Fibroblast of lung (primary cell): ENCODE measurements at regions not wholly inside any gene's neighbourhood (a gene's known extent, or its start where the extent isn't known, plus 50 kb on each side); places are given as distances from the start of the nearest gene placed in this dataset.

Source experiments
- DNase-seq, 2 donors: peaks; one replicate each; pipeline versions ENCODE4 v3.0.0 to v3.0.0-alpha.2; 2010; ENCODE audit warnings: low read depth in 2 of 2
- H2AFZ ChIP-seq: 2 replicates; pipeline ENCODE4 v1.5.1; 2012; ENCODE audit warnings: low read length, control low read depth, inconsistent platforms
- H3K27ac ChIP-seq: 2 replicates; pipeline ENCODE4 v1.5.1; 2011; ENCODE audit warnings: low read length, control low read depth; ENCODE audit not compliant: insufficient read depth
- H3K27me3 ChIP-seq: 2 replicates; pipeline ENCODE4 v1.5.1; 2011; ENCODE audit warnings: mild to moderate bottlenecking, low read length; ENCODE audit not compliant: control insufficient read depth, insufficient read depth
- H3K36me3 ChIP-seq: 2 replicates; pipeline ENCODE4 v1.5.1; 2011; ENCODE audit warnings: low read length; ENCODE audit not compliant: control insufficient read depth, insufficient read depth
- H3K4me1 ChIP-seq: 2 replicates; pipeline ENCODE4 v1.5.1; 2011; ENCODE audit warnings: low read length; ENCODE audit not compliant: control insufficient read depth, insufficient read depth; ENCODE audit errors: extremely low read depth
- H3K4me2 ChIP-seq: 2 replicates; pipeline ENCODE4 v1.5.1; 2011; ENCODE audit warnings: low read length, control low read depth; ENCODE audit not compliant: insufficient read depth; ENCODE audit errors: extremely low read depth
- H3K4me3 ChIP-seq, 4 experiments: fragments of 200-600 bp in 1 of 4; sonication (generic) in 1 of 4; replicated peaks in 1 of 4; 2 replicates each; pipeline ENCODE4 v1.5.1; 2011 to 2016; ENCODE audit warnings: low read length in 4 of 4, low read depth in 3 of 4, mild to moderate bottlenecking in 3 of 4, control low read depth in 2 of 4, inconsistent platforms in 1 of 4, mixed read lengths in 1 of 4; ENCODE audit not compliant: insufficient read depth in 1 of 4; ENCODE audit errors: control extremely low read depth in 1 of 4
- H3K79me2 ChIP-seq: 2 replicates; pipeline ENCODE4 v1.5.1; 2012; ENCODE audit warnings: mild to moderate bottlenecking, low read length, inconsistent platforms; ENCODE audit not compliant: control insufficient read depth, insufficient read depth
- H3K9ac ChIP-seq: 2 replicates; pipeline ENCODE4 v1.5.1; 2011; ENCODE audit warnings: mild to moderate bottlenecking, low read length, control low read depth; ENCODE audit not compliant: insufficient read depth
- H3K9me3 ChIP-seq: 2 replicates; pipeline ENCODE4 v1.5.1; 2012; ENCODE audit warnings: low read depth, low read length; ENCODE audit not compliant: control insufficient read depth, insufficient read depth
- H4K20me1 ChIP-seq: 2 replicates; pipeline ENCODE4 v1.5.1; 2011; ENCODE audit warnings: low read length; ENCODE audit not compliant: control insufficient read depth, insufficient read depth; ENCODE audit errors: extremely low read depth
- EZH2 ChIP-seq: IDR thresholded peaks from 2 replicates; pipeline ENCODE4 v1.5.1; 2012; ENCODE audit warnings: low read length, control low read depth, mild to moderate bottlenecking; ENCODE audit errors: missing control alignments
- TF ChIP-seq, protein P1 (sequence below), 2 donors: IDR thresholded peaks in 1 of 2; conservative IDR thresholded peaks in 1 of 2; 1 replicate in 1 of 2; 2 replicates in 1 of 2; pipeline ENCODE4 v1.5.1; 2011 to 2012; ENCODE audit warnings: low read length in 2 of 2, control low read depth in 1 of 2, inconsistent platforms in 1 of 2, low read depth in 1 of 2, mild to moderate bottlenecking in 1 of 2

DNA sequence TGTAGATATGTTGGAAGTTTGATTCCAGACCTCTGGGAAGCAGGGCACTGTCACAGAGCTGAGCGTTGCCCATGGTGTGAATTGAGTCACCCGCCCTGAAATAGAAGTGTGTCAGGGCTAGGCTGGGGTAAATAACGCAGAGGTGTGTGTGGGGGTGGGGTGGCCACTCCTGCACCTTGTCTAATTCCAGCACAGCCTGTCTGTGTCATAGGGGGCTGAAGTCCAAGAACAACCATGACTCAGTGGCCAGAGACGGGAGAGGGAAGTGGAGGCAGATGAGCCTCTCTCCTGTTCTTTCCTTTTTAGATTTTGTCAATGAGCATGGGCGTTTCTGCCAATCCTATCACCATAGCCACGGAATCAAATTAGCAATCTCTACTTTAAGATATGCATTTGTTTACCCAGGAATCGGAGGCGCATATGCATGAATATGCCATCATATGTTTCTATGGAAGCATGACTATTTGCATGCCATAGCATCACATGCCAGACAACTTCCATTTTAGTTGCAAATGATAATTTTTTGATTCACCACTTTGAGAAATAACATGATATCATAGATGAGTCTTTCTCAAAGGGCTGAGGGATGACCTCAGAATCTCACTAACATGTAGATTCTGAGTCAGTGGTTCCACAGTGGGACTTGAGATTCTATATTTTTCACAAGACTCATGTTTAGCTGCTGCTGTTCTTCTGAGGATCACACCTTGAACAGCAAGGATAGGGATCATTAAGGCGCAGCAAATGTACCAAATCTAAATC is 852.9 kb downstream of the DCDC2C start:
- Histone ChIP-seq H3K4me1 (no peaks in the 10 kb centered on the region), H3K4me3 (no peak overlapping the region), H3K9ac (no peak overlapping the region), H3K4me2 (no peak overlapping the region), H3K27me3 (no peaks in the 10 kb centered on the region), H3K27ac (no peak overlapping the region), H3K9me3 (no peaks in the 10 kb centered on the region), H3K79me2 (no peaks in the 10 kb centered on the region), H4K20me1 (no peaks in the 10 kb centered on the region), H2AFZ (no peak overlapping the region), H3K36me3 (no peaks in the 10 kb centered on the region)
- no peak for DNase-seq
- TF ChIP-seq, protein P1, sequence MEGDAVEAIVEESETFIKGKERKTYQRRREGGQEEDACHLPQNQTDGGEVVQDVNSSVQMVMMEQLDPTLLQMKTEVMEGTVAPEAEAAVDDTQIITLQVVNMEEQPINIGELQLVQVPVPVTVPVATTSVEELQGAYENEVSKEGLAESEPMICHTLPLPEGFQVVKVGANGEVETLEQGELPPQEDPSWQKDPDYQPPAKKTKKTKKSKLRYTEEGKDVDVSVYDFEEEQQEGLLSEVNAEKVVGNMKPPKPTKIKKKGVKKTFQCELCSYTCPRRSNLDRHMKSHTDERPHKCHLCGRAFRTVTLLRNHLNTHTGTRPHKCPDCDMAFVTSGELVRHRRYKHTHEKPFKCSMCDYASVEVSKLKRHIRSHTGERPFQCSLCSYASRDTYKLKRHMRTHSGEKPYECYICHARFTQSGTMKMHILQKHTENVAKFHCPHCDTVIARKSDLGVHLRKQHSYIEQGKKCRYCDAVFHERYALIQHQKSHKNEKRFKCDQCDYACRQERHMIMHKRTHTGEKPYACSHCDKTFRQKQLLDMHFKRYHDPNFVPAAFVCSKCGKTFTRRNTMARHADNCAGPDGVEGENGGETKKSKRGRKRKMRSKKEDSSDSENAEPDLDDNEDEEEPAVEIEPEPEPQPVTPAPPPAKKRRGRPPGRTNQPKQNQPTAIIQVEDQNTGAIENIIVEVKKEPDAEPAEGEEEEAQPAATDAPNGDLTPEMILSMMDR (conservative IDR thresholded peaks at IDR 0.05 in 1 of 2, IDR thresholded peaks at IDR 0.05 in 1 of 2; ENCODE audit: low read depth in 1 of 2, low read length in 2 of 2) = no peak
- TF ChIP-seq EZH2 = no peak

DNA sequence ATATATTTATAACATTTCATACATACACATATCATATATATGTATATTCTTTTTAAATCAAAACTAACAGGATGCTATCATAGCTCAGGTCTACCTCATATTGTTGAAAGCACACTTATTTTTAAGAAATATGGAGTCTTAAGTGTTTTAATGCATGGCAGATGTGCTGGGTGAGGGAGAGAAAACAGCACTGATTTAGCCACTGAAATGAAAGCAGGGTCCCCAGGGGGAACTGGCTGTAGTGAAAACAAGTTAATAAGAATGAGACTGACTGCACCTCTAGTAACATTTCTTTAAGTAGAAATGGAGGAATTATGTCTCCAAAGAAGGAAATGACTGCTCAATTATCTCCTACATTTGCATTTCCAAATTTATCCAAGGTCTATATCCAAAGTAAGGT is 857.8 kb downstream of the DCDC2C start:
- Histone ChIP-seq H3K27me3 (no peaks in the 10 kb centered on the region), H3K9ac (no peak overlapping the region), H2AFZ (no peak overlapping the region), H3K79me2 (no peaks in the 10 kb centered on the region), H4K20me1 (no peaks in the 10 kb centered on the region), H3K4me2 (no peak overlapping the region), H3K27ac (no peak overlapping the region), H3K36me3 (no peaks in the 10 kb centered on the region), H3K4me1 (no peaks in the 10 kb centered on the region), H3K9me3 (no peaks in the 10 kb centered on the region), H3K4me3 (no peak overlapping the region)
- TF ChIP-seq, protein P1 (conservative IDR thresholded peaks at IDR 0.05 in 1 of 2, IDR thresholded peaks at IDR 0.05 in 1 of 2; ENCODE audit: low read depth in 1 of 2, low read length in 2 of 2) = no peak
- TF ChIP-seq EZH2 = no peak
- no peak for DNase-seq

DNA sequence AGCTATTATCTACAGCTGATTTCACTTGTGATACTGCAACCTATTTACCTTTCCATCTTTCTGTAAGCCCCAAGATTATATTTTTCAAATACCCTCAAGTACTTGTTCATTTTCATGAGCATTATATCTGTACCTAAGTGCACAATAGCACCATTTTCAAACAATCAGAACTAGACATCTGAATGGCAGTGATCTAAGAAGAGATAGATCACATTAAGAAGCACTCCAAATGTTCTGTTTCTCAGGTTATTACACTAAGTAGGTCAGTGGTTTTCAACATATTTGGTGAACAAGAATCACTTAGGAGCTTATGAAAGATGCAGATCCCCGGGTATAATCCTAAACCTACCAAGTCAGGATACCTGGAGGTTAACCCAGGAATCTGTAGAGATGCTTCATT is 872.7 kb downstream of the DCDC2C start:
- TF ChIP-seq, protein P1 (conservative IDR thresholded peaks at IDR 0.05 in 1 of 2, IDR thresholded peaks at IDR 0.05 in 1 of 2; ENCODE audit: low read depth in 1 of 2, low read length in 2 of 2) = no peak
- no peak for TF ChIP-seq EZH2
- no peak overlapping the region for H3K9ac ChIP-seq
- no peak for DNase-seq

More for the DNA sequence above, 872.7 kb downstream of the DCDC2C start:
- Histone ChIP-seq H3K27me3 (no peaks in the 10 kb centered on the region), H2AFZ (no peak overlapping the region), H3K4me3 (no peak overlapping the region), H3K9me3 (no peaks in the 10 kb centered on the region), H3K4me1 (no peaks in the 10 kb centered on the region), H4K20me1 (no peaks in the 10 kb centered on the region), H3K36me3 (no peaks in the 10 kb centered on the region), H3K27ac (no peak overlapping the region), H3K79me2 (no peaks in the 10 kb centered on the region), H3K4me2 (no peak overlapping the region)
